NB4 (cell line): ENCODE measurements at regions not wholly inside any gene's neighbourhood (a gene's known extent, or its start where the extent isn't known, plus 50 kb on each side); places are given as distances from the start of the nearest gene placed in this dataset.

ENCODE experiments used
- CTCF ChIP-seq: IDR thresholded peaks from one replicate; pipeline ENCODE4 v1.5.1; 2012; ENCODE audit warnings: low read depth, low read length
- MAX ChIP-seq: IDR thresholded peaks from 2 replicates; pipeline ENCODE4 v1.6.1; 2011; ENCODE audit warnings: low read depth, low read length
- MYC ChIP-seq: IDR thresholded peaks from 2 replicates; pipeline ENCODE4 v1.6.1; 2011; ENCODE audit warnings: low read depth, low read length
- POLR2A ChIP-seq: IDR thresholded peaks from 2 replicates; pipeline ENCODE4 v1.6.1; 2011; ENCODE audit warnings: mild to moderate bottlenecking; ENCODE audit not compliant: insufficient read length; ENCODE audit errors: extremely low read depth

- no peak for TF ChIP-seq CTCF
- no peak for TF ChIP-seq POLR2A
- no peak for TF ChIP-seq MYC
- TF ChIP-seq MAX = no peak
Observed at GRCh38 chr2:193562031-193562430, 1367.3 kb upstream of the TMEFF2 start.
